HG02970 (cell line): ENCODE measurements at regions not wholly inside any gene's neighbourhood (a gene's known extent, or its start where the extent isn't known, plus 50 kb on each side); places are given as distances from the start of the nearest gene placed in this dataset.
A peak's percentile ranks its signal among the peaks of the same experiment; 100 is the strongest.

ENCODE experiments used
- ATAC-seq: cut with Tn5 transposase; IDR thresholded peaks from one replicate; pipeline ENCODE4 v1.9.1; 2021; ENCODE audit warnings: mild to moderate bottlenecking, moderate library complexity, moderate number of reproducible peaks; ENCODE audit not compliant: unreplicated experiment, low FRiP score

DNA sequence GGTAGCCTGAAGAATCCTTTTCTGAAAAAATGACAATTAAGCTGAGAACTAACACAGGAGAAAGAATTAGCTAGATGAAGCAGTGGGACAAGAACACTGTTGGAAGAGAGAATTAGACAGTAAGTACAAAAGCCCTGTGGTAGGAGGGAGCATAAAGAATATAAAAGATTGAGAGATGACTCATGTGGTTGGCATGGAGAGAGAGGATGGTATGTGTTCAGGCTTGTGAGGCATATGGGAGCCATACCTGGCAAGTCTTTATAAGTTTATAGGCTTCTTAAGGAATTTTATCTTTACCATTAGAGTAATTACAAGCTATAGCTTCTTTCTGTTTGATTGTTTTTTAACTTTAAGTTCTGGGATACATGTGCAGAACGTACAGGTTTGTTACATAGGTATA, 325.0 kb downstream of the ARL6IP6 start:
- ATAC-seq: no peak

DNA sequence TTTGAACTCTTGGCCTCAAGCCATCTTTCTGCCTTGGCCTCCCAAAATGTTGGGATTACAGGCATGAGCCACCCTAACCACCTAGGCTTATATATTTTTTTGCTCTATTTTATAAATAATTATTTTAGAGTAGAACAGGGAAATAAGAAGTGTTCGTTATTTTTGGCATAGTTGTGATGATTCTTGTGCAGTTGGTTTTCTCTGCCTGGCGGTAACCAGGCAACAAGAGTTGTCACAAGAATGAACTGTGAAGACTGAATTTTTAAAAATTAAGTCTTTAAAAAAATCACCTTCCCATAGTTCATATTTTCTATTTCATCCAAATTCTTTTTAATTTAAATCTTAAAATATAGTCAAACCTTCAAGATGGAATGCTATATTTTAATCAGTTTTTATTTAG, 310.2 kb downstream of the ARL6IP6 start:
- ATAC-seq: no peak

GRCh38 chr2:153027533-153027932, 309.1 kb downstream of the ARL6IP6 start:
- ATAC-seq: no peak

GRCh38 chr2:153020201-153020600, 301.8 kb downstream of the ARL6IP6 start:
- ATAC-seq: no peak

DNA sequence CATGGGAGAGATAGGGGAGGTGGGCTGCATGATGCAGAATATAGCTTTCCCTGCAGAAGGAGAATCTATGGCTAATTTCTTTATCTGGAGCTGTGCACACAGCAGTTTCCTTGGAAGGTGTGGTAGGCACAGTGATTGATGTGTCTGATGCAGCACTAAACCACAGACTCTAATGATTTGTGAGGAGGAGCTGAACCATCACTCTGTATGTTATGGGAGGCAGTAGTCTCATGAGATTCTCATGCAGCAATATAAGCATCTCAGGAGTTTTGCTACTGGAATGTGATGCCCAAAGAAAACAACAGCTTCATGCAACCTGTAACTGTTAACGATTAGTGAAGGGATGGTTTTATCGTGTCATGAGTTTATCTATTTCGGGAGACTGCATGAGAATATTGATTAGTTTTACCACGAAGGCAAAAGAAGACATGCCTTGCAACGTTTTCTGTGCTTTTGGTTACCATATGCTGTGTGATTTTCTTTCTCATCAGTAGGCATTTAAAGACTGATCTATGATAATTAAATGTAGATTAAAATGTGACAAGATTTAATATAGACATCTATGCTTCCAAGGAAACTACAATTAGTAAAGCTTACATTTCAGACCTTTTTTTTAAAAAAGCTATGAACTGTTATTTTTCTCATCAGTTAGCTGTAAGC, 286.8 kb downstream of the ARL6IP6 start:
- ATAC-seq: no peak

DNA sequence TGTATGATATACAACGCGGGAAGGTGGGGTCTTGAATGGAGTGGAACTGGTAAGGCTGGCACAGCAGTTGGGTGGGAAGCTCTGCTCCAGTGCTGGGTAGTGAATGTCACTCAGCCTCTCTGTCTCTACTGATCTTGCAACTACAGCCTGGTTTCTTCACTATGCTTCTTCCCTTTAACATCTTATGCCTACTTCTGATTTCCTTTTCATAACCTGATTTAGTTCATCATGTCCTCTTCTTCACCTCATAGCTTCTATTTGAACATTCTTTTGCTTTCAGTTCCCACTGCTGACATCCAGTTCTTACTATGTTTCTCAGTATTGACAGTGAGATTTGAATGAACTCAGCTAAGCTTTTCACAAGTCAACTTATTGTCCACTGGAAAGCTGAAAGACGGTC, 286.2 kb downstream of the ARL6IP6 start:
- ATAC-seq: no peak

DNA sequence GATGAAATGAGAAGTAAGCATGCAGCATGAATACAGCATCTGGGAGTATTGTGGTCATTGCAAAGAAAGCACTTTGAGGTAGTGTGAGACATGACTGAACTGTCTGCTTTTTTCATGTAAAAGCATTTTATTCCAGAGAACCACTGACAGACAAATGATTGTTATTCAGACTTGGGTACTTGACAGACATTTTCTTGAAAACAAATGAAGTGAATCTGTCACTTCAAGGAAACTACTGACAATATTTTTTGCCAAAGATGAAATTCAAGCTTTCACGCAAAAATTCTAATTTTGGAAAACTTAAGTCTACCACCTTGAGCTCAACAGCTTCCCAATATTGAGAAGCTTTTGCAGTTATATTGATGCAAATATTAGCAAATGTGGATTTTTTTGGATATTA, 255.7 kb downstream of the ARL6IP6 start:
- no peak for ATAC-seq

GRCh38 chr2:152971685-152972084, 253.3 kb downstream of the ARL6IP6 start:
- no peak for ATAC-seq

DNA sequence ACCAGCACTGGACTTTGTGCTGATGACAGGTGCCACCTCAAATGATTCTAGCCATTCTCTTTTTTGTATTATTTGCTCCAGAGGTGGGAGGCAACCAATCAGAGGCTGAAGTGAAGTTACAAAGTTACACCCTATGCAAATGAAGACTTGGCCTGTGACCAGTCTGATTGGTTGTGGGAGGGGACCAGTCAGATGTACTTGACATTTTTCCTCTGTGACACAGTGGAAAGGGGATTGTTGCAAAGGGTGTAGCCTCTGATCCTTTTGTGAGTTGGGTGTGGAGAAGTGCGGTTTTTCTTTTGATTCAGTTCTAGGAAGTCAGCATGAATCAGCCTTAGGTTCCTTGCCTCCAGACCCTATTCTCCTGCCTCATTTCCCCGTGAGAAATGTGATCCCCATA, 244.0 kb downstream of the ARL6IP6 start:
- no peak for ATAC-seq

GRCh38 chr2:152961351-152961750, 242.9 kb downstream of the ARL6IP6 start:
- ATAC-seq: no peak

DNA sequence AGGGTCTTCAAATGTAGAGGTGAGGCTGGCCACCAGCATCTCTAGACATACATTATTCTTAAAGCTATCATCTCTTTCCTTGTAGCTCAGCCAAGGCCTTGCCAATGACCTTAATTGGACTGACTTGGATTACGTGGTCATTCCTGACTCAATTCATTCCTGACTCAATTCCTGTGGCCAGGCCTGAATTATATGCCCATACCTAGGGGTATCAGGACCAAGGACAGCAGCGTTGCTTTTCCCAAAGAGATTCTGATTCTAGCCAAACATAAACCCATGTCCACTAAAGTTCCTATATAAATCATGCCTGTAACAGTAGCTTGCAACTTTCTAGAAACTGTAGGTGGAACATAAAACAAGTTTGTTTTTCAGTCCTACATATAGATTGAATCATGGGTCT, 231.7 kb downstream of the ARL6IP6 start:
- ATAC-seq: no peak

DNA sequence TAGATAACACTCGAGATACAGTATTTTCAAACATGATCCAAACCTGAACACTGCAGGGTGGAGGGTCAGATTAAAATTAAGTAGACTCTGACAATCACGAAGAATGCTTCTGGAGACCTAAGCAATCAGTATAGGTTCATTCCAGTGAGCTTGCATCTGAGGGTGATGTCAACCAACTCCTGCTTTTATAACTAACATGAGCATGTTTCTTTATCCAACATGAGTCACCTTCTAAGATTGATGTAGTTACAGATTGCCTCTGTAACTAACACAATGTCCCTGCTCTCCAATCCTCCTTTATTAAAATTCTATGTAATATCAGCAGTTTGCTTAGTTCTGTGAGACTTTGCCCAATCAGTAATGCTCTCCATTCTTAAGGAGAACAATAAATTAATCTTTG, 225.7 kb downstream of the ARL6IP6 start:
- ATAC-seq: no peak

DNA sequence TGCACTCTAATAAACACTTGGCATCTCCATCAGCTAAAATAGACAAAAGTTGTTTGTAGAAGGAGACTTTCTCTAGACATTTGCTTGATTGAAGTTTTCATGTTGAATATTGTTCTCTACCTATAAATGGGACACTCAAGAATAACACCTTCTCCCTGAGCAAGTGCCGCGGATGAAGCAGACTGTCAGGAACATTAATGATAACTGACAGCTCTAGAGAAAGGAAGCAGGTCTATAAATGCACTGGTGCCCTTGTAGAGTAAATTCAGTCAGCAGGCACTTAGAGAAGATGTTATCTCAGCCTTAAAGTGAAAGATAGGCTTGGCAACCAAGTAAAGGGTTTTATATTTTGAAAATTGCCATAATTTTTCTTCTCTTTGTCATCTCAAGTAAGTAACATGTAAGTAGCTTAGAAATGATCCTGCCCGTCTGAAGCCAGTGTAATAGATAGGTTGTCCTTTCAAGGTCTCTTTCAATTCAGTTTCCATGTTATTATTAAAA, 224.6 kb downstream of the ARL6IP6 start:
- ATAC-seq: no peak

GRCh38 chr2:152930501-152930900, 212.1 kb downstream of the ARL6IP6 start:
- ATAC-seq: no peak

- no peak for ATAC-seq
Measured at GRCh38 chr2:152929628-152930027, 211.2 kb downstream of the ARL6IP6 start.

- ATAC-seq: peak; percentile 74
Measured at GRCh38 chr2:152925547-152926448, 207.4 kb downstream of the ARL6IP6 start.

GRCh38 chr2:152924722-152925121, 206.3 kb downstream of the ARL6IP6 start:
- no peak for ATAC-seq

DNA sequence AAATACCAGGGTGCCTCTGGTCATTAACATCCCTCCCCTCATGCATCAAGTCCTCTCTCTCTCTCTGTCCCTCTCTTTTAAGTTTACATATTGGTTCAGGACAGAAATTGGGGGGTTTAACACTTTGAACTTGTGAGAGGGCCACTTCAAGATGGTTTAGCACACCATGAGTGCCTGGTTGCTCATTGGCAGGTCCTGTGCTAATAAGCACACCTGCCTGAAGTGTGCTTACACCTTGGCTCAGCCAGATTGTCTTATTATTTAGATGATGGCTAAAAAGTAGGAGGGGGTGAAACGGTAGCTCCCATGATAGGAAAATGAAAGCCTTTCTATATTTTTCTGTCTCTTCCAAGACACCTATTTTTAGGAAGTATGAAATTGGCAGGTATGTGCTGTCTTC, 205.8 kb downstream of the ARL6IP6 start:
- no peak for ATAC-seq

DNA sequence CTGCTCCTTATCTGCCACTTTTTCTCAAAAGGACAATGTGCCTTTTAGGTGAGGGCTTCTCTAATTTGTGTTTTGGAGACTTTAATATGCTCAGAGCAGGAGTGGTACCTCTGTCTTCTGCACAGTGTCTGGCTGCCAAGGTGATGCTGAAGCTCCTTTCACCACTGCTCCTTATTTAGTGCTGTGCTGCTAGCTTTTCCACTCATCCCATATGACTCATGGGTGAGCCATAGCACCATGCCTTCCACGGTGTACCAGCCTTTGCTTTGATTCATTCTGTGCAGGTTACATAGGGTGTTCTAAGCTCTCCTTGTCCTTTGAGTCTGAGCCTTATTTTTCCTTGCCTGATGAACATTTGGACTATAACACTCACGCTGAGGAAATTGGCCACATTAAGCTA, 202.4 kb downstream of the ARL6IP6 start:
- no peak for ATAC-seq

DNA sequence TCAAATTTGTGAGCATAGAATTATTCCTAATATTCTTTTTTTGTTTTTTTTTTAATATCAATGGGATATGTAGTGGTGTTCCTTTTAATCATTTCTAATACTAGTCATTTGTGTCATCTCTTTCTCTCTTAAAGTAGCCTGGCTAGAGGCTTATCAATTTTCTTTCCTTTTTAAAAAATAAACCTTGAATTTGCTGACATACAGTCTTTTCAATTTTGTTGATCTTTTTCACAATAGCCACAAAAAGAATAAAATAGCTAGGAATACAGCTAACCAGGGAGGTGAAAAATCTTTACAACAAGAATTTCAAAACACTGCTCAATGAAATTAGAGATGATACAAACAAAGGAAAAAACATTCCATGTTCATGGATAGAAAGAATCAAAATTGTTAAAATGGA, 192.6 kb downstream of the ARL6IP6 start:
- ATAC-seq: no peak

GRCh38 chr2:152907046-152907445, 188.6 kb downstream of the ARL6IP6 start:
- no peak for ATAC-seq

- no peak for ATAC-seq
Measured at GRCh38 chr2:152894051-152894450, 175.6 kb downstream of the ARL6IP6 start.
